SU-DHL-6 (cell line): ENCODE measurements at regions not wholly inside any gene's neighbourhood (a gene's known extent, or its start where the extent isn't known, plus 50 kb on each side); places are given as distances from the start of the nearest gene placed in this dataset.

ENCODE experiments used
- H2AFZ ChIP-seq: fragments of 200-600 bp; sonication (generic); 2 replicates; pipeline ENCODE4 v1.6.1; 2014; ENCODE audit warnings: low read depth, mild to moderate bottlenecking, moderate library complexity, mixed read lengths, antibody characterized with exemption, low read length; ENCODE audit not compliant: severe bottlenecking
- H3F3A ChIP-seq: fragments of 200-600 bp; shearing (Covaris generic); 2 replicates; pipeline ENCODE4 v1.6.0; 2016; ENCODE audit warnings: antibody characterized with exemption, mild to moderate bottlenecking; ENCODE audit not compliant: insufficient read depth
- H3K27ac ChIP-seq: fragments of 200-600 bp; sonication (generic); 2 replicates; pipeline ENCODE4 v1.5.1; 2016; ENCODE audit warnings: low read depth, mild to moderate bottlenecking, low read length, moderate library complexity, mixed read lengths
- H3K27me3 ChIP-seq: fragments of 200-600 bp; sonication (generic), shearing (Covaris generic); 2 replicates; pipeline ENCODE4 v1.6.0; 2014; ENCODE audit warnings: mild to moderate bottlenecking, low read length
- H3K36me3 ChIP-seq: fragments of 200-600 bp; sonication (generic); 2 replicates; pipeline ENCODE4 v1.6.1; 2014; ENCODE audit warnings: mild to moderate bottlenecking, low read length, mixed read lengths
- H3K4me2 ChIP-seq: fragments of 300-600, 200-600 bp; shearing (Covaris generic), sonication (generic); 2 replicates; pipeline ENCODE4 v1.6.0; 2014; ENCODE audit warnings: low read length, low read depth, mild to moderate bottlenecking; ENCODE audit not compliant: poor library complexity, severe bottlenecking
- H3K4me3 ChIP-seq: fragments of 200-600 bp; sonication (generic); 2 replicates; pipeline ENCODE4 v1.5.1; 2014; ENCODE audit warnings: antibody characterized with exemption, low read length, mild to moderate bottlenecking, mixed read lengths; ENCODE audit not compliant: insufficient read depth, poor library complexity, severe bottlenecking
- H3K79me2 ChIP-seq: fragments of 200-600 bp; sonication (generic); 2 replicates; pipeline ENCODE4 v1.6.1; 2014; ENCODE audit warnings: mild to moderate bottlenecking, low read length, moderate library complexity; ENCODE audit not compliant: insufficient read depth
- H3K9ac ChIP-seq: fragments of 200-600 bp; sonication (generic); 2 replicates; pipeline ENCODE4 v1.7.0; 2014; ENCODE audit warnings: mild to moderate bottlenecking, low read length
- H3K9me2 ChIP-seq: fragments of 200-600 bp; sonication (generic); replicated peaks from 2 replicates; pipeline ENCODE4 v1.6.1; 2014; ENCODE audit warnings: low read length; ENCODE audit not compliant: insufficient read depth
- H3K9me3 ChIP-seq: fragments of 200-600 bp; sonication (generic); 2 replicates; pipeline ENCODE4 v1.6.1; 2014; ENCODE audit warnings: low read length, mixed read lengths; ENCODE audit not compliant: insufficient read depth
- H4K20me1 ChIP-seq: fragments of 200-600 bp; sonication (generic); 2 replicates; pipeline ENCODE4 v1.6.1; 2014; ENCODE audit warnings: low read depth, mild to moderate bottlenecking, antibody characterized with exemption, low read length, moderate library complexity, mixed read lengths
- EZH2phosphoT487 ChIP-seq: fragments of 200-600 bp; sonication (generic), shearing (Covaris generic); conservative IDR thresholded peaks from 2 replicates; pipeline ENCODE4 v1.6.1; 2018; ENCODE audit warnings: mild to moderate bottlenecking, antibody characterized with exemption, low read length, moderate library complexity, mixed read lengths
- TF ChIP-seq, protein P1 (sequence below): fragments of 200-600 bp; sonication (generic); IDR thresholded peaks from one replicate; pipeline ENCODE4 v1.5.1; 2017; ENCODE audit warnings: antibody characterized with exemption, mild to moderate bottlenecking, low read length, moderate library complexity; ENCODE audit not compliant: insufficient read depth, poor library complexity, severe bottlenecking

GRCh38 chr9:28051559-28052503, 478.6 kb upstream of the C9orf72 start:
- no peaks in the 10 kb centered on the region for H3K27me3 ChIP-seq
- no peak overlapping the region for H3K27ac ChIP-seq
- H3F3A ChIP-seq = no peaks in the 10 kb centered on the region
- no peak overlapping the region for H3K9ac ChIP-seq
- H2AFZ ChIP-seq = no peak overlapping the region
- no peaks in the 10 kb centered on the region for H3K36me3 ChIP-seq
- no peaks in the 10 kb centered on the region for H3K9me3 ChIP-seq
- H3K4me2 ChIP-seq = no peak overlapping the region
- no peak overlapping the region for H3K4me3 ChIP-seq
- H3K79me2 ChIP-seq = no peaks in the 10 kb centered on the region
- no peaks in the 10 kb centered on the region for H3K9me2 ChIP-seq
- H4K20me1 ChIP-seq = no peaks in the 10 kb centered on the region
- TF ChIP-seq, protein P1, sequence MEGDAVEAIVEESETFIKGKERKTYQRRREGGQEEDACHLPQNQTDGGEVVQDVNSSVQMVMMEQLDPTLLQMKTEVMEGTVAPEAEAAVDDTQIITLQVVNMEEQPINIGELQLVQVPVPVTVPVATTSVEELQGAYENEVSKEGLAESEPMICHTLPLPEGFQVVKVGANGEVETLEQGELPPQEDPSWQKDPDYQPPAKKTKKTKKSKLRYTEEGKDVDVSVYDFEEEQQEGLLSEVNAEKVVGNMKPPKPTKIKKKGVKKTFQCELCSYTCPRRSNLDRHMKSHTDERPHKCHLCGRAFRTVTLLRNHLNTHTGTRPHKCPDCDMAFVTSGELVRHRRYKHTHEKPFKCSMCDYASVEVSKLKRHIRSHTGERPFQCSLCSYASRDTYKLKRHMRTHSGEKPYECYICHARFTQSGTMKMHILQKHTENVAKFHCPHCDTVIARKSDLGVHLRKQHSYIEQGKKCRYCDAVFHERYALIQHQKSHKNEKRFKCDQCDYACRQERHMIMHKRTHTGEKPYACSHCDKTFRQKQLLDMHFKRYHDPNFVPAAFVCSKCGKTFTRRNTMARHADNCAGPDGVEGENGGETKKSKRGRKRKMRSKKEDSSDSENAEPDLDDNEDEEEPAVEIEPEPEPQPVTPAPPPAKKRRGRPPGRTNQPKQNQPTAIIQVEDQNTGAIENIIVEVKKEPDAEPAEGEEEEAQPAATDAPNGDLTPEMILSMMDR = no peak
- TF ChIP-seq EZH2phosphoT487 = no peak

DNA sequence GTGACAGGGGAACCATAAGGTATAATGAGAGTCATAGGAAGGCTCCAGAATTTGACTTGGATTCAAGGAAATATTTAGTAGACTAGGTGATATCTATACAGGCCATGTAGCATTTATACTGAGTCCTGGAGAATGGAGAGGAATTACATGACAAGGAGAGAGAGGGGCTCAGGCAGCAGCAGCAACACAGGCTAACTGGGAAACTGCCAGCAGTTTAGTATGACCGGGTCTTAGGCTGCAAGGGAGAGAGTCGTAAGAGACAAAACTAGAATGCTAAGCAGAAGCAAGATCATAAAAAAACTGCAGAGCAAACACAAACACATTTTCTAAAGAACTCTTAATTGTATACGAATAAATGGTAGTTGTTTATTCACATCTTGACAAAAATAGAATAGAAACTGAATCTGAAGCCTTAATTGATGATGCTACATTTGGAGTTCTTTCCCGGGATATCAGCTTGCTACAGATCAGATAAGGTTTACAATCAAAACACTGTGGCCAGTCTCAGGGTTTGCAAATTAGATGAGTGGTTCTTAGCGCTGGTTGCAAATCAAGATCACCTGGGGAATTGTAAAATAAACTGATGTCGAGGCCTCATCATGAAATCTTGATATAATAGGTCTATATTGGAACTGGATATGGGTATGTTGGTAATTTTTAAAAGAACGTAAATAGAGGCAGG, 480.0 kb upstream of the C9orf72 start:
- Histone ChIP-seq H4K20me1 (no peaks in the 10 kb centered on the region), H3K36me3 (no peaks in the 10 kb centered on the region), H3F3A (no peaks in the 10 kb centered on the region), H3K79me2 (no peaks in the 10 kb centered on the region), H3K9me2 (no peaks in the 10 kb centered on the region), H3K4me2 (no peak overlapping the region), H3K4me3 (no peak overlapping the region), H3K27ac (no peak overlapping the region), H2AFZ (no peak overlapping the region), H3K9ac (no peak overlapping the region), H3K9me3 (no peaks in the 10 kb centered on the region), H3K27me3 (no peaks in the 10 kb centered on the region)
- TF ChIP-seq, protein P1 = no peak
- TF ChIP-seq EZH2phosphoT487 = no peak

DNA sequence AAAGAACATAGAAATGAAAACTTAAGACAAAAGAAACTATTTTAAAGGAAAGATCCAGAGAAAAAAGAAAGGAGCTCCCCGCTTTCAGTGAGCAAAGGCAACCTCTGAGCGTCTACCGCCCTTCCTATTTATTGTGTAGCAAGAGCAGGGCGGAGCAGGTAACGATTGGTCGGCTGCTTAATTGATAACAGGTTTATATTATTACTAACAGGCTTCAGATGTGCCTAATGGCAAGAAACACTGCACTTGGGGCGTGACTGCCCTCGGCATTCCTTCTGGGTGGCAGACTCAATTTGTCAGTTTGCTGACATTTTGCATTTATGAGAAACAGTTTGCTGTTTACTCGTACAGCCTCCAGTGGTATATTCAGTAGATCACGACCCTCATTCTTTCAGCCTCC, 482.7 kb upstream of the C9orf72 start:
- Histone ChIP-seq H3K9me2 (no peaks in the 10 kb centered on the region), H3K36me3 (no peaks in the 10 kb centered on the region), H3K4me3 (no peak overlapping the region), H3K27ac (no peak overlapping the region), H3K4me2 (no peak overlapping the region), H3K9me3 (no peaks in the 10 kb centered on the region), H2AFZ (no peak overlapping the region), H3K27me3 (no peaks in the 10 kb centered on the region), H3F3A (no peaks in the 10 kb centered on the region), H4K20me1 (no peaks in the 10 kb centered on the region), H3K79me2 (no peaks in the 10 kb centered on the region), H3K9ac (no peak overlapping the region)
- TF ChIP-seq, protein P1 = no peak
- TF ChIP-seq EZH2phosphoT487 = no peak
